A549 (cell line): ENCODE measurements at regions not wholly inside any gene's neighbourhood (a gene's known extent, or its start where the extent isn't known, plus 50 kb on each side); places are given as distances from the start of the nearest gene placed in this dataset.

Source experiments
- ATAC-seq, 2 experiments: fragments of 200-7000 bp in 1 of 2; fragments of >200 bp in 1 of 2; cut with Nextera tagmentation in 1 of 2; cut with Tn5 transposase in 1 of 2; 3 replicates each; pipeline versions ENCODE4 v1.8.0 to v1.9.1; 2018 to 2020; ENCODE audit warnings: mild to moderate bottlenecking in 1 of 2, moderate library complexity in 1 of 2
- CTCF ChIA-PET: fragments of 300-600 bp; sonication (Branson Sonifier 250); formaldehyde crosslinking; extraction: SDS; loops from one replicate; lab custom pipeline; 2021; ENCODE audit warnings: antibody characterized with exemption, inconsistent platforms; lab: Yijun Ruan, JAX
- POLR2A ChIA-PET: fragments of 350-600 bp; formaldehyde crosslinking; extraction: SDS; loops from one replicate; lab custom pipeline; 2021; ENCODE audit warnings: antibody characterized with exemption, inconsistent platforms; lab: Yijun Ruan, JAX
- DNase-seq, 2 experiments: peaks; one replicate each; pipeline versions ENCODE4 v3.0.0 to v3.0.0-alpha.2; 2011 to 2016; ENCODE audit warnings: low read depth in 1 of 2, low spot score in 1 of 2
- FAIRE-seq: peaks from 2 replicates; lab custom pipeline; 2011; peaks lifted over from hg19 to GRCh38; lab: Jason Lieb, UNC
- H3K27ac ChIP-seq, 2 experiments: fragments of >200 bp; sonication (Bioruptor Twin); formaldehyde crosslinking; 3 replicates each; pipeline ENCODE4 v1.5.1; 2016 to 2017
- H3K4me1 ChIP-seq: fragments of >200 bp; sonication (Bioruptor Twin); formaldehyde crosslinking; 3 replicates; pipeline ENCODE4 v1.6.1; 2016
- H3K4me2 ChIP-seq: fragments of >200 bp; sonication (Bioruptor Twin); formaldehyde crosslinking; 3 replicates; pipeline ENCODE4 v1.6.1; 2016
- H3K4me3 ChIP-seq: fragments of >200 bp; sonication (Bioruptor Twin); formaldehyde crosslinking; 3 replicates; pipeline ENCODE4 v1.5.1; 2016
- H3K9me3 ChIP-seq: fragments of >200 bp; sonication (Bioruptor Twin); formaldehyde crosslinking; 3 replicates; pipeline ENCODE4 v1.6.1; 2016
- CBX2 ChIP-seq: fragments of 200-600 bp; sonication (generic); IDR thresholded peaks from 2 replicates; pipeline ENCODE4 v1.6.1; 2016; ENCODE audit warnings: low read depth, mild to moderate bottlenecking, borderline replicate concordance
- CBX8 ChIP-seq: fragments of 200-600 bp; sonication (generic); IDR thresholded peaks from 2 replicates; pipeline ENCODE4 v1.6.1; 2016
- EHMT2 ChIP-seq: fragments of 200-600 bp; sonication (generic); IDR thresholded peaks from 2 replicates; pipeline ENCODE4 v1.6.1; 2016; ENCODE audit warnings: antibody characterized with exemption, low read depth, mild to moderate bottlenecking, moderate library complexity
- ESRRA ChIP-seq: fragments of 150-350 bp; IDR thresholded peaks from 2 replicates; pipeline ENCODE4 v1.6.1; 2014; ENCODE audit warnings: mild to moderate bottlenecking, low read length, borderline replicate concordance
- FOSB ChIP-seq: fragments of 250-450 bp; sonication (Bioruptor Pico); IDR thresholded peaks from 2 replicates; pipeline ENCODE4 v1.5.0; 2020; ENCODE audit warnings: mild to moderate bottlenecking, moderate library complexity
- FOSL2 ChIP-seq, 2 experiments: fragments of 450-650 bp in 1 of 2; fragments of >200 bp in 1 of 2; sonication (Bioruptor Twin) in 1 of 2; formaldehyde crosslinking; IDR thresholded peaks; 2 replicates each; pipeline versions ENCODE4 v1.5.0 to v1.6.1; 2016 to 2020; ENCODE audit warnings: mild to moderate bottlenecking in 1 of 2, moderate library complexity in 1 of 2
- FOXS1 ChIP-seq: fragments of 250-450 bp; sonication (Bioruptor Pico); IDR thresholded peaks from 2 replicates; pipeline ENCODE4 v1.5.0; 2020; ENCODE audit warnings: mild to moderate bottlenecking, moderate library complexity
- HDAC2 ChIP-seq: fragments of 200-600 bp; sonication (generic); IDR thresholded peaks from 2 replicates; pipeline ENCODE4 v1.6.1; 2016
- HEYL ChIP-seq: fragments of 250-450 bp; sonication (Bioruptor Pico); IDR thresholded peaks from 2 replicates; pipeline ENCODE4 v1.8.0; 2021; ENCODE audit warnings: mild to moderate bottlenecking, moderate library complexity
- HOXA7 ChIP-seq: fragments of 250-450 bp; sonication (Bioruptor Pico); IDR thresholded peaks from 2 replicates; pipeline ENCODE4 v1.5.0; 2020; ENCODE audit warnings: mild to moderate bottlenecking, moderate library complexity
- JUN ChIP-seq, 2 experiments: fragments of >200 bp; sonication (Bioruptor Twin); formaldehyde crosslinking; IDR thresholded peaks; 2 replicates in 1 of 2; 3 replicates in 1 of 2; pipeline ENCODE4 v1.6.1; 2016 to 2017
- JUNB ChIP-seq: fragments of >200 bp; sonication (Bioruptor Twin); formaldehyde crosslinking; IDR thresholded peaks from 2 replicates; pipeline ENCODE4 v1.6.1; 2016
- MAFK ChIP-seq: fragments of 450-650 bp; IDR thresholded peaks from 2 replicates; pipeline ENCODE4 v1.6.1; 2014; ENCODE audit not compliant: partially characterized antibody
- MAZ ChIP-seq: fragments of 150-350 bp; IDR thresholded peaks from 2 replicates; pipeline ENCODE4 v1.6.1; 2014; ENCODE audit warnings: antibody characterized with exemption, low read depth, low read length, borderline replicate concordance
- MYC ChIP-seq: IDR thresholded peaks from 2 replicates; pipeline ENCODE4 v1.6.1; 2012; ENCODE audit warnings: mild to moderate bottlenecking, inconsistent platforms, low read length, improper control_type of control experiment, borderline replicate concordance
- PHF8 ChIP-seq: fragments of 200-600 bp; sonication (generic); IDR thresholded peaks from 2 replicates; pipeline ENCODE4 v1.6.1; 2016; ENCODE audit warnings: low read depth, mild to moderate bottlenecking, antibody characterized with exemption, moderate library complexity, borderline replicate concordance
- RCOR1 ChIP-seq: fragments of 150-350 bp; IDR thresholded peaks from 2 replicates; pipeline ENCODE4 v1.6.1; 2014; ENCODE audit warnings: antibody characterized with exemption, low read length, low read depth
- RFX5 ChIP-seq: fragments of 450-650 bp; IDR thresholded peaks from 2 replicates; pipeline ENCODE4 v1.7.1; 2014; ENCODE audit warnings: antibody characterized with exemption, mild to moderate bottlenecking, moderate library complexity
- RNF2 ChIP-seq: fragments of 200-600 bp; sonication (generic); IDR thresholded peaks from 2 replicates; pipeline ENCODE4 v1.6.1; 2016; ENCODE audit warnings: low read depth, mild to moderate bottlenecking, antibody characterized with exemption, moderate library complexity, borderline replicate concordance
- SREBF2 ChIP-seq: fragments of 450-650 bp; IDR thresholded peaks from 2 replicates; pipeline ENCODE4 v1.6.1; 2014; ENCODE audit warnings: mild to moderate bottlenecking, moderate library complexity
- TFCP2L1 ChIP-seq: fragments of 250-450 bp; sonication (Bioruptor Pico); IDR thresholded peaks from 2 replicates; pipeline ENCODE4 v1.5.0; 2021; ENCODE audit warnings: mild to moderate bottlenecking
- TP53 ChIP-seq: fragments of 250-450 bp; sonication (Bioruptor Pico); IDR thresholded peaks from 2 replicates; pipeline ENCODE4 v1.5.0; 2021; ENCODE audit warnings: mild to moderate bottlenecking, moderate library complexity
- ZC3H11A ChIP-seq: fragments of 450-650 bp; IDR thresholded peaks from 2 replicates; pipeline ENCODE4 v1.6.1; 2014; ENCODE audit warnings: antibody characterized with exemption, mild to moderate bottlenecking
- ZSCAN20 ChIP-seq: fragments of 250-450 bp; sonication (Bioruptor Pico); IDR thresholded peaks from 2 replicates; pipeline ENCODE4 v1.8.0; 2022; ENCODE audit warnings: mild to moderate bottlenecking, moderate library complexity
- WGBS: methylation state at CpG from one replicate; pipeline ENCODE4 v1.1.6; 2017; ENCODE audit errors: missing lambda C conversion rate; 5-methylcytosine and 5-hydroxymethylcytosine counted together
- TF ChIP-seq, protein P1 (sequence below): fragments of 250-450 bp; sonication (Bioruptor Pico); IDR thresholded peaks from 2 replicates; pipeline ENCODE4 v1.5.0; 2020; ENCODE audit warnings: low read depth, mild to moderate bottlenecking, moderate library complexity
- TF ChIP-seq, protein P2 (sequence below): fragments of >200 bp; sonication (Bioruptor Twin); formaldehyde crosslinking; IDR thresholded peaks from 3 replicates; pipeline ENCODE4 v1.6.1; 2016
- TF ChIP-seq, protein P3 (sequence below): fragments of 200-600 bp; sonication (generic); IDR thresholded peaks from 2 replicates; pipeline ENCODE4 v1.6.1; 2016; ENCODE audit warnings: antibody characterized with exemption, mild to moderate bottlenecking, moderate library complexity
- TF ChIP-seq, protein P4 (sequence below): IDR thresholded peaks from 2 replicates; pipeline ENCODE4 v1.6.1; 2012

DNA sequence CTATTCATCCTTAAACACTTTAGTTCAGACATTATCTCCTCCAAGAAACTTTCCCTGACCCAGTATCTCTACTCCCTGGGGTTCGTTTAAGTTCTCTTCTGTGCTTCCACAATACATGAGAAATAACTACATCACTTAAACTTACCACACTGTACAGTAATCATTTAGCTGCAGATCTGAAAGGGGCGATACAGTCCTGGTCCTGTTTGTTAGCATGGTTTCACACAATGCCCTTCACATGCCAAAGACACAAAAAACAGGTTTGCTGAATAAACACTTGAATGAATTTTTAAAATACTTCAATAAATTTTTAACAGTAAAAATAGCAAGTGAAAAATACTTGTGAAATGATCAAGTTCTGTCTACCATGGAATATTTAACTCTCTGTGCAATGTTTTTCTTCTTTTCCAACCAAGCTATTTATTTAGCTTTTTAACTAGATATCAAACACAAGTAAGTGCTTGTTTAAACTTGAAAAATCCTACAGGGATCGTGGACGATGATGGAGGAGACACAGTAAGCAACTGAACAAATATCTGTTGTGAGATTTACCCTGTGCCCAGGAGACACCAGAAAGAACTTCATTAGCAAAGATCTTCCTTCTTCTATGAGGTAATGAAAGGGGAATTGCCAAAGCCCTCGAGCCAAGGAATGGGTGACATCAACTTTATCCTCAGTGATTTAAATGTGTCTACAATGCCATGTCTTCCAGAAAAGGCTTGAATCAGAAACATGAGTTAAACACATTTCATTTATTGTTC is 255.6 kb upstream of the GRIP1 start:
- Histone ChIP-seq H3K27ac (no peak overlapping the region), H3K9me3 (no peaks in the 10 kb centered on the region), H3K4me2 (no peak overlapping the region), H3K4me1 (no peaks in the 10 kb centered on the region), H3K4me3 (no peak overlapping the region)
- ATAC-seq (no peak), DNase-seq (no peak), FAIRE-seq (no peak)
- TF ChIP-seq RNF2, result no peak
- TF ChIP-seq CBX8, result no peak
- no peak for TF ChIP-seq PHF8
- TF ChIP-seq, protein P1, sequence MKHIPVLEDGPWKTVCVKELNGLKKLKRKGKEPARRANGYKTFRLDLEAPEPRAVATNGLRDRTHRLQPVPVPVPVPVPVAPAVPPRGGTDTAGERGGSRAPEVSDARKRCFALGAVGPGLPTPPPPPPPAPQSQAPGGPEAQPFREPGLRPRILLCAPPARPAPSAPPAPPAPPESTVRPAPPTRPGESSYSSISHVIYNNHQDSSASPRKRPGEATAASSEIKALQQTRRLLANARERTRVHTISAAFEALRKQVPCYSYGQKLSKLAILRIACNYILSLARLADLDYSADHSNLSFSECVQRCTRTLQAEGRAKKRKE, result no peak
- no peak for TF ChIP-seq SREBF2
- TF ChIP-seq MAFK, result no peak
- no peak for TF ChIP-seq JUN (IDR thresholded peaks at IDR 0.05)
- TF ChIP-seq RFX5, result no peak
- TF ChIP-seq ZC3H11A, result no peak
- TF ChIP-seq MYC, result no peak
- no peak for TF ChIP-seq ZSCAN20 (CRISPR knock-in tag)
- TF ChIP-seq HEYL (CRISPR knock-in tag), result no peak
- POLR2A ChIA-PET, result no interaction called here
- 27% methylated on average over 5 of the region's 5 CpGs for WGBS
- CTCF ChIA-PET, result no interaction called here

DNA sequence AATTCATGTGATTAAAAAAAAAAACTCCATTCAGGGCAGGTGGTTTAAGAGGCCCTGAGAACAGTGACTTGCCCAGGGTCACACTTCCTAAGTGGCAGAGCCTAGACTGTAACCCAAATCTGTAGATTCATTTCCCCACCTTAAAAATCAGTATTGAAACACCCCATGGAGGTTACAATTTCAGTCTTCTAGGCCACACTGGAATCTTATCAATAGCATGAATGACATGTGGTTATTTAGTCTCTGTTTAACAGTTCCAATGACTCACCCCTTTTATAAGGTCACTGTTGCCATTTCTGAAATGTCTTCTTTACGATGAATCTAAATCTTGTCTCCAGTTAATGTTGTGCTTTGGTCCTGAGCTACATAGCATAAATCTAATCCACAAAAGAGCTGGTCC is 262.3 kb upstream of the GRIP1 start:
- ChIA-PET CTCF (interaction anchor here (1.6 kb wide), 1 partner anchor 13 kb away, joined by 3 read pairs; no protein-coding TSS in a partner anchor), POLR2A (no interaction called here)
- 44% methylated on average over 1 of the region's 1 CpG for WGBS
- ATAC-seq (no peak), FAIRE-seq (no peak), DNase-seq (no peak)
- Histone ChIP-seq H3K9me3 (no peaks in the 10 kb centered on the region), H3K4me2 (0 out of 3 replicates have a peak overlapping the region, but pooled peaks have one; percentile 4), H3K4me3 (no peak overlapping the region), H3K4me1 (peaks cover 7% of the 10 kb centered on the region; the same call in 1 of the 3 replicates), H3K27ac (no peak overlapping the region)
- no peak for TF ChIP-seq HOXA7
- TF ChIP-seq, protein P2, sequence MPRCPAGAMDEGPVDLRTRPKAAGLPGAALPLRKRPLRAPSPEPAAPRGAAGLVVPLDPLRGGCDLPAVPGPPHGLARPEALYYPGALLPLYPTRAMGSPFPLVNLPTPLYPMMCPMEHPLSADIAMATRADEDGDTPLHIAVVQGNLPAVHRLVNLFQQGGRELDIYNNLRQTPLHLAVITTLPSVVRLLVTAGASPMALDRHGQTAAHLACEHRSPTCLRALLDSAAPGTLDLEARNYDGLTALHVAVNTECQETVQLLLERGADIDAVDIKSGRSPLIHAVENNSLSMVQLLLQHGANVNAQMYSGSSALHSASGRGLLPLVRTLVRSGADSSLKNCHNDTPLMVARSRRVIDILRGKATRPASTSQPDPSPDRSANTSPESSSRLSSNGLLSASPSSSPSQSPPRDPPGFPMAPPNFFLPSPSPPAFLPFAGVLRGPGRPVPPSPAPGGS, result no peak
- no peak for TF ChIP-seq FOSL2 (IDR thresholded peaks at IDR 0.05)
- 0 out of 2 replicates have a peak, but pooled peaks have one; percentile 17 for TF ChIP-seq FOSL2 (CRISPR knock-in tag; IDR thresholded peaks at IDR 0.05)
- no peak for TF ChIP-seq EHMT2
- TF ChIP-seq JUNB, result no peak
- TF ChIP-seq MAZ, result no peak

DNA sequence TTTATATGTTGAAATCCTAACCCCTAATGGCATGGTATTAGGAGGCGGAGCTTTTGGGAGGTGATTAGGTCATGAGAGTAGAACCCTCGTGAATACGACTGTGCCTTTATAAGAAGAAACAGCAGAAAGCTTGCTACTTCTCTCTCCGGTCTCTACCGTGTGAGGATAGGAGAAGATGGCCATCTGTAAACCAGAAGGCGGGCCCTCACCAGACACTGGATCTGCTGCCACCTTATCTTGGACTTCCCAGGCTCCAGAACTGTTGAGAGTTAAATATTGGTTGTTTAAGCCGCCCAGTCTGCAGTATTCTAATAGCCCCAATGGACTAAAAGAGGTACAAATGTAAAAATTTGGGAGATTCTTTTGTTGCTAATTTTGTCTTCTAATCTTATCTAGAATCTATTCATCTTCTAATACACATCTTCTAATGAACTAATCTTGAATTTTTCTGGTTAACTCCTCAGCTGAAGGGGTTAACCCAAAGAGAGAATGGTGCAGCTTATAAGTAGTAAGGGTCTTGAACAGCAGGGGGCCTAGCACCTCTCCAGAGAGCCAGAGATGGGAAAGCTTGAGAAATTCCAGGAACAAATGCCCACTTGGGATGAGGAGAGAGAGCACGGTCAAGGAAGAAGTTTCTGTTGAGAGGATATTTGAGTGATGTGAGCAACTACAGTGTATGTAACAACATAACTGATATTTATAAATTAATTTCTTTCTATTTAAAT is 264.0 kb upstream of the GRIP1 start:
- Histone ChIP-seq H3K9me3 (no peaks in the 10 kb centered on the region), H3K4me1 (peaks cover 7% of the 10 kb centered on the region; the same call in 1 of the 3 replicates), H3K27ac (no peak overlapping the region), H3K4me2 (no peak overlapping the region), H3K4me3 (no peak overlapping the region)
- CTCF ChIA-PET, result no interaction called here
- no peak for DNase-seq
- no peak for FAIRE-seq
- POLR2A ChIA-PET, result no interaction called here
- 84% methylated on average over 8 of the region's 8 CpGs for WGBS
- ATAC-seq, result no peak
- TF ChIP-seq, protein P3, sequence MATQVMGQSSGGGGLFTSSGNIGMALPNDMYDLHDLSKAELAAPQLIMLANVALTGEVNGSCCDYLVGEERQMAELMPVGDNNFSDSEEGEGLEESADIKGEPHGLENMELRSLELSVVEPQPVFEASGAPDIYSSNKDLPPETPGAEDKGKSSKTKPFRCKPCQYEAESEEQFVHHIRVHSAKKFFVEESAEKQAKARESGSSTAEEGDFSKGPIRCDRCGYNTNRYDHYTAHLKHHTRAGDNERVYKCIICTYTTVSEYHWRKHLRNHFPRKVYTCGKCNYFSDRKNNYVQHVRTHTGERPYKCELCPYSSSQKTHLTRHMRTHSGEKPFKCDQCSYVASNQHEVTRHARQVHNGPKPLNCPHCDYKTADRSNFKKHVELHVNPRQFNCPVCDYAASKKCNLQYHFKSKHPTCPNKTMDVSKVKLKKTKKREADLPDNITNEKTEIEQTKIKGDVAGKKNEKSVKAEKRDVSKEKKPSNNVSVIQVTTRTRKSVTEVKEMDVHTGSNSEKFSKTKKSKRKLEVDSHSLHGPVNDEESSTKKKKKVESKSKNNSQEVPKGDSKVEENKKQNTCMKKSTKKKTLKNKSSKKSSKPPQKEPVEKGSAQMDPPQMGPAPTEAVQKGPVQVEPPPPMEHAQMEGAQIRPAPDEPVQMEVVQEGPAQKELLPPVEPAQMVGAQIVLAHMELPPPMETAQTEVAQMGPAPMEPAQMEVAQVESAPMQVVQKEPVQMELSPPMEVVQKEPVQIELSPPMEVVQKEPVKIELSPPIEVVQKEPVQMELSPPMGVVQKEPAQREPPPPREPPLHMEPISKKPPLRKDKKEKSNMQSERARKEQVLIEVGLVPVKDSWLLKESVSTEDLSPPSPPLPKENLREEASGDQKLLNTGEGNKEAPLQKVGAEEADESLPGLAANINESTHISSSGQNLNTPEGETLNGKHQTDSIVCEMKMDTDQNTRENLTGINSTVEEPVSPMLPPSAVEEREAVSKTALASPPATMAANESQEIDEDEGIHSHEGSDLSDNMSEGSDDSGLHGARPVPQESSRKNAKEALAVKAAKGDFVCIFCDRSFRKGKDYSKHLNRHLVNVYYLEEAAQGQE, result no peak
- TF ChIP-seq, protein P4, sequence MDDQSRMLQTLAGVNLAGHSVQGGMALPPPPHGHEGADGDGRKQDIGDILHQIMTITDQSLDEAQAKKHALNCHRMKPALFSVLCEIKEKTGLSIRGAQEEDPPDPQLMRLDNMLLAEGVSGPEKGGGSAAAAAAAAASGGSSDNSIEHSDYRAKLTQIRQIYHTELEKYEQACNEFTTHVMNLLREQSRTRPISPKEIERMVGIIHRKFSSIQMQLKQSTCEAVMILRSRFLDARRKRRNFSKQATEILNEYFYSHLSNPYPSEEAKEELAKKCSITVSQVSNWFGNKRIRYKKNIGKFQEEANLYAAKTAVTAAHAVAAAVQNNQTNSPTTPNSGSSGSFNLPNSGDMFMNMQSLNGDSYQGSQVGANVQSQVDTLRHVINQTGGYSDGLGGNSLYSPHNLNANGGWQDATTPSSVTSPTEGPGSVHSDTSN, result no peak
- TF ChIP-seq RNF2, result no peak
- TF ChIP-seq TP53 (CRISPR knock-in tag), result no peak
- TF ChIP-seq TFCP2L1 (CRISPR knock-in tag), result no peak
- no peak for TF ChIP-seq ESRRA
- TF ChIP-seq FOXS1 (CRISPR knock-in tag), result no peak
- no peak for TF ChIP-seq JUNB
- no peak for TF ChIP-seq CBX2
- no peak for TF ChIP-seq FOSB (CRISPR knock-in tag)
- TF ChIP-seq HDAC2, result no peak
- no peak for TF ChIP-seq EHMT2
- no peak for TF ChIP-seq RCOR1
